Astrocyte (in vitro differentiated cells and primary cell): ENCODE measurements at regions not wholly inside any gene's neighbourhood (a gene's known extent, or its start where the extent isn't known, plus 50 kb on each side); places are given as distances from the start of the nearest gene placed in this dataset.
"Not testable (repeated sequence)": the region's sequence is repeated elsewhere in the genome, so short reads cannot be mapped to it uniquely, and the experiment has no call there.

Source experiments
- DNase-seq: peaks from one replicate; pipeline ENCODE4 v3.0.0-alpha.2; 2010; ENCODE audit warnings: low read depth
- FAIRE-seq: peaks from 2 replicates; lab custom pipeline; 2011; peaks lifted over from hg19 to GRCh38; lab: Jason Lieb, UNC
- H2AFZ ChIP-seq: 2 replicates; pipeline ENCODE4 v1.6.0; 2012; ENCODE audit warnings: low read depth, low read length, inconsistent platforms
- H3K27ac ChIP-seq: 2 replicates; pipeline ENCODE4 v1.5.1; 2011; ENCODE audit warnings: low read depth, low read length, inconsistent platforms
- H3K27me3 ChIP-seq: 2 replicates; pipeline ENCODE4 v1.6.0; 2011; ENCODE audit warnings: low read length, inconsistent platforms; ENCODE audit not compliant: insufficient read depth
- H3K36me3 ChIP-seq: 2 replicates; pipeline ENCODE4 v1.5.1; 2011; ENCODE audit warnings: low read length, inconsistent platforms; ENCODE audit not compliant: insufficient read depth
- H3K4me1 ChIP-seq: 2 replicates; pipeline ENCODE4 v1.5.1; 2011; ENCODE audit warnings: low read length, inconsistent platforms; ENCODE audit not compliant: insufficient read depth
- H3K4me2 ChIP-seq: 2 replicates; pipeline ENCODE4 v1.6.0; 2012; ENCODE audit warnings: low read length, inconsistent platforms
- H3K4me3 ChIP-seq: 2 replicates; pipeline ENCODE4 v1.5.1; 2011; ENCODE audit warnings: low read depth, mild to moderate bottlenecking, low read length, inconsistent platforms; ENCODE audit not compliant: insufficient read depth
- H3K79me2 ChIP-seq: 2 replicates; pipeline ENCODE4 v1.6.0; 2012; ENCODE audit warnings: mild to moderate bottlenecking, low read length, inconsistent platforms; ENCODE audit not compliant: insufficient read depth
- H3K9ac ChIP-seq: 2 replicates; pipeline ENCODE4 v1.6.0; 2012; ENCODE audit warnings: mild to moderate bottlenecking, low read length, inconsistent platforms
- H3K9me3 ChIP-seq: 2 replicates; pipeline ENCODE4 v1.5.1; 2012; ENCODE audit warnings: low read depth, mild to moderate bottlenecking, low read length, inconsistent platforms; ENCODE audit not compliant: insufficient read depth
- H4K20me1 ChIP-seq: 2 replicates; pipeline ENCODE4 v1.6.0; 2012; ENCODE audit warnings: low read length, inconsistent platforms; ENCODE audit not compliant: insufficient read depth
- H3K27ac Mint-ChIP-seq: one replicate; pipeline ENCODE4 v1.8.0; 2021; ENCODE audit warnings: mild to moderate bottlenecking, mixed read lengths; ENCODE audit not compliant: unreplicated experiment
- H3K27me3 Mint-ChIP-seq: one replicate; pipeline ENCODE4 v1.8.0; 2021; ENCODE audit warnings: low read depth, mixed read lengths; ENCODE audit not compliant: unreplicated experiment
- H3K36me3 Mint-ChIP-seq: one replicate; pipeline ENCODE4 v1.8.0; 2021; ENCODE audit warnings: low read depth, mixed read lengths; ENCODE audit not compliant: unreplicated experiment
- H3K4me1 Mint-ChIP-seq: one replicate; pipeline ENCODE4 v1.8.0; 2021; ENCODE audit warnings: low read depth, mixed read lengths; ENCODE audit not compliant: unreplicated experiment
- H3K4me3 Mint-ChIP-seq: one replicate; pipeline ENCODE4 v1.8.0; 2021; ENCODE audit warnings: mild to moderate bottlenecking, moderate library complexity, mixed read lengths; ENCODE audit not compliant: unreplicated experiment
- H3K9me3 Mint-ChIP-seq: one replicate; pipeline ENCODE4 v1.8.0; 2021; ENCODE audit warnings: mild to moderate bottlenecking, mixed read lengths; ENCODE audit not compliant: unreplicated experiment

GRCh38 chr6:57900687-57901399 is 583.4 kb downstream of the PRIM2 start:
- H3K36me3 ChIP-seq, H3K9ac ChIP-seq, H3K36me3 Mint-ChIP-seq, H3K79me2 ChIP-seq, H3K27me3 Mint-ChIP-seq, H4K20me1 ChIP-seq, H3K27me3 ChIP-seq, DNase-seq, H2AFZ ChIP-seq, H3K27ac Mint-ChIP-seq, FAIRE-seq, H3K9me3 ChIP-seq, H3K27ac ChIP-seq, H3K4me1 Mint-ChIP-seq, H3K9me3 Mint-ChIP-seq, H3K4me3 Mint-ChIP-seq, H3K4me3 ChIP-seq, H3K4me1 ChIP-seq, H3K4me2 ChIP-seq: not testable (repeated sequence)

- H3K36me3 Mint-ChIP-seq, H3K27ac ChIP-seq, FAIRE-seq, H3K36me3 ChIP-seq, H3K9me3 ChIP-seq, DNase-seq, H3K4me1 ChIP-seq, H3K9ac ChIP-seq, H3K27me3 ChIP-seq, H3K27ac Mint-ChIP-seq, H3K4me1 Mint-ChIP-seq, H3K27me3 Mint-ChIP-seq, H3K4me2 ChIP-seq, H3K4me3 Mint-ChIP-seq, H4K20me1 ChIP-seq, H3K9me3 Mint-ChIP-seq, H2AFZ ChIP-seq, H3K4me3 ChIP-seq, H3K79me2 ChIP-seq: not testable (repeated sequence)
These were observed 584.0 kb downstream of the PRIM2 start for GRCh38 chr6:57901445-57901844.

GRCh38 chr6:57904356-57904755 is 586.9 kb downstream of the PRIM2 start:
- H3K79me2 ChIP-seq, H3K27me3 Mint-ChIP-seq, H3K4me3 Mint-ChIP-seq: not testable (repeated sequence)

GRCh38 chr6:57915300-57915699 is 597.9 kb downstream of the PRIM2 start:
- DNase-seq, FAIRE-seq, H2AFZ ChIP-seq, H3K9me3 ChIP-seq, H3K4me2 ChIP-seq, H3K36me3 ChIP-seq, H3K27ac Mint-ChIP-seq, H3K4me3 Mint-ChIP-seq, H3K9me3 Mint-ChIP-seq, H3K4me3 ChIP-seq, H4K20me1 ChIP-seq, H3K27me3 Mint-ChIP-seq, H3K27me3 ChIP-seq, H3K4me1 ChIP-seq, H3K79me2 ChIP-seq, H3K9ac ChIP-seq, H3K36me3 Mint-ChIP-seq, H3K4me1 Mint-ChIP-seq, H3K27ac ChIP-seq: not testable (repeated sequence)

More at GRCh38 chr6:57904356-57904755, 586.9 kb downstream of the PRIM2 start:
- FAIRE-seq, H3K9me3 Mint-ChIP-seq, DNase-seq, H3K27ac ChIP-seq, H3K9me3 ChIP-seq, H3K4me3 ChIP-seq, H3K27ac Mint-ChIP-seq, H3K27me3 ChIP-seq, H3K4me1 Mint-ChIP-seq, H3K9ac ChIP-seq, H3K4me2 ChIP-seq, H3K4me1 ChIP-seq, H4K20me1 ChIP-seq, H3K36me3 Mint-ChIP-seq, H3K36me3 ChIP-seq, H2AFZ ChIP-seq: not testable (repeated sequence)

- not testable (repeated sequence) for H3K9me3 ChIP-seq, H3K27ac ChIP-seq, DNase-seq, H3K9me3 Mint-ChIP-seq, FAIRE-seq, H3K4me3 Mint-ChIP-seq, H3K4me1 Mint-ChIP-seq, H3K79me2 ChIP-seq, H2AFZ ChIP-seq, H3K27ac Mint-ChIP-seq, H3K27me3 Mint-ChIP-seq, H3K4me1 ChIP-seq, H3K36me3 ChIP-seq, H3K4me2 ChIP-seq, H4K20me1 ChIP-seq, H3K4me3 ChIP-seq, H3K36me3 Mint-ChIP-seq, H3K27me3 ChIP-seq, H3K9ac ChIP-seq
These were observed 625.5 kb downstream of the PRIM2 start for GRCh38 chr6:57942966-57943365.

GRCh38 chr6:57946084-57946768 is 628.8 kb downstream of the PRIM2 start:
- not testable (repeated sequence) for H3K27me3 Mint-ChIP-seq, H3K9ac ChIP-seq, FAIRE-seq, H3K27ac ChIP-seq, H3K4me1 Mint-ChIP-seq, H3K4me2 ChIP-seq, H3K4me3 Mint-ChIP-seq, H3K36me3 Mint-ChIP-seq, H3K9me3 ChIP-seq, H3K9me3 Mint-ChIP-seq, H4K20me1 ChIP-seq, H3K36me3 ChIP-seq, H3K27ac Mint-ChIP-seq, H3K4me1 ChIP-seq, H3K79me2 ChIP-seq, H3K4me3 ChIP-seq, H2AFZ ChIP-seq, H3K27me3 ChIP-seq
- peak; percentile 1 for DNase-seq
